ENCODE measurements at regions not wholly inside any gene's neighbourhood (a gene's known extent, or its start where the extent isn't known, plus 50 kb on each side); places are given as distances from the start of the nearest gene placed in this dataset.

- no peak for DNase-seq
- no peaks in the 10 kb centered on the region for H3K9me3 ChIP-seq
- intact Hi-C loops (cut with DNase I): no loop called here
- WGBS, 2 donors: 90 to 94% methylated on average over 1 of the region's 1 CpG
- H3K36me3 ChIP-seq: no peaks in the 10 kb centered on the region
- no peak overlapping the region for H3K27ac ChIP-seq
- H3K27me3 ChIP-seq: no peaks in the 10 kb centered on the region
- H3K4me1 ChIP-seq: no peaks in the 10 kb centered on the region
- H3K4me3 ChIP-seq (replicated peaks in 1 of 3): no peak overlapping the region
- TF ChIP-seq, protein P1, sequence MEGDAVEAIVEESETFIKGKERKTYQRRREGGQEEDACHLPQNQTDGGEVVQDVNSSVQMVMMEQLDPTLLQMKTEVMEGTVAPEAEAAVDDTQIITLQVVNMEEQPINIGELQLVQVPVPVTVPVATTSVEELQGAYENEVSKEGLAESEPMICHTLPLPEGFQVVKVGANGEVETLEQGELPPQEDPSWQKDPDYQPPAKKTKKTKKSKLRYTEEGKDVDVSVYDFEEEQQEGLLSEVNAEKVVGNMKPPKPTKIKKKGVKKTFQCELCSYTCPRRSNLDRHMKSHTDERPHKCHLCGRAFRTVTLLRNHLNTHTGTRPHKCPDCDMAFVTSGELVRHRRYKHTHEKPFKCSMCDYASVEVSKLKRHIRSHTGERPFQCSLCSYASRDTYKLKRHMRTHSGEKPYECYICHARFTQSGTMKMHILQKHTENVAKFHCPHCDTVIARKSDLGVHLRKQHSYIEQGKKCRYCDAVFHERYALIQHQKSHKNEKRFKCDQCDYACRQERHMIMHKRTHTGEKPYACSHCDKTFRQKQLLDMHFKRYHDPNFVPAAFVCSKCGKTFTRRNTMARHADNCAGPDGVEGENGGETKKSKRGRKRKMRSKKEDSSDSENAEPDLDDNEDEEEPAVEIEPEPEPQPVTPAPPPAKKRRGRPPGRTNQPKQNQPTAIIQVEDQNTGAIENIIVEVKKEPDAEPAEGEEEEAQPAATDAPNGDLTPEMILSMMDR (IDR thresholded peaks at IDR 0.05): no peak
- no peak for TF ChIP-seq POLR2A (IDR thresholded peaks at IDR 0.05)
Measured at GRCh38 chr6:150773969-150774368, 91.5 kb upstream of the MTHFD1L start.

GRCh38 chr6:150775415-150776203, 89.9 kb upstream of the MTHFD1L start:
- Histone ChIP-seq H3K9me3 (no peaks in the 10 kb centered on the region), H3K4me3 (replicated peaks in 1 of 3) (no peak overlapping the region), H3K27ac (peak overlapping the region in 1 of 3 donors; percentile 15), H3K36me3 (no peaks in the 10 kb centered on the region), H3K27me3 (no peaks in the 10 kb centered on the region), H3K4me1 (no peaks in the 10 kb centered on the region)
- peak; percentile 20 to 32 for DNase-seq
- intact Hi-C loops (cut with DNase I): no loop called here
- no peak for TF ChIP-seq POLR2A (IDR thresholded peaks at IDR 0.05)
- TF ChIP-seq, protein P1 (IDR thresholded peaks at IDR 0.05): no peak
- WGBS, 2 donors: 60 to 63% methylated on average over 9 of the region's 9 CpGs

- H3K4me1 ChIP-seq: no peaks in the 10 kb centered on the region
- H3K9me3 ChIP-seq: no peaks in the 10 kb centered on the region
- DNase-seq: no peak
- H3K4me3 ChIP-seq (replicated peaks in 1 of 3): no peak overlapping the region
- no peaks in the 10 kb centered on the region for H3K36me3 ChIP-seq
- no peak overlapping the region for H3K27ac ChIP-seq
- intact Hi-C loops (cut with DNase I): no loop called here
- TF ChIP-seq, protein P1 (IDR thresholded peaks at IDR 0.05): no peak
- no peak for TF ChIP-seq POLR2A (IDR thresholded peaks at IDR 0.05)
- 94% methylated on average over 8 to 9 of the region's 9 CpGs for WGBS, 2 donors
- no peaks in the 10 kb centered on the region for H3K27me3 ChIP-seq
Measured at GRCh38 chr6:150777736-150778135, 87.8 kb upstream of the MTHFD1L start.

DNA sequence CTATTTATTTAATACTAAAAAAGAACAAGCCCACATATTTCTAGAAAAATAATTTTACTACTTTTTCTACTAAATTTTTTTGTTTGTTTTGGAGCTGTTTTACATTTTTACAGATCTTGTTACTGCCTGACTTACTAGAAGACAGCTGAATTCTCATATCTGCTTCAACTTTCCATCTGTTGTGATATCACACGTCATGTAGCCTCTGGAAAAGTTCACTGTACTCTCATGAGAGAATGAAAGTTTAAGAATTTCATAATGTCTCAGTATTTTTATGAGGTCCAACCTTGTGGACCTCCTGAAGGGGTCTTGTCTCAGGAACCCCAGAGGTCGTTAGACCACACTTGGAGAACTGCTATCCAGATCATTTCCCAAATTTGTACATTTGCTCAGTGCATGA, 81.7 kb upstream of the MTHFD1L start:
- H3K36me3 ChIP-seq: no peaks in the 10 kb centered on the region
- no peak overlapping the region for H3K27ac ChIP-seq
- intact Hi-C loops (cut with DNase I): no loop called here
- H3K9me3 ChIP-seq: no peaks in the 10 kb centered on the region
- no peak for TF ChIP-seq POLR2A (IDR thresholded peaks at IDR 0.05)
- TF ChIP-seq, protein P1 (IDR thresholded peaks at IDR 0.05): no peak
- no peak overlapping the region for H3K4me3 ChIP-seq (replicated peaks in 1 of 3)
- H3K27me3 ChIP-seq: no peaks in the 10 kb centered on the region
- H3K4me1 ChIP-seq: no peaks in the 10 kb centered on the region
- 85 to 94% methylated on average over 2 of the region's 2 CpGs for WGBS, 2 donors
- DNase-seq: no peak

- Histone ChIP-seq H3K4me1 (no peaks in the 10 kb centered on the region), H3K27me3 (no peaks in the 10 kb centered on the region), H3K27ac (no peak overlapping the region), H3K36me3 (no peaks in the 10 kb centered on the region), H3K4me3 (replicated peaks in 1 of 3) (no peak overlapping the region), H3K9me3 (no peaks in the 10 kb centered on the region)
- intact Hi-C loops (cut with DNase I): no loop called here
- no peak for TF ChIP-seq POLR2A (IDR thresholded peaks at IDR 0.05)
- TF ChIP-seq, protein P1 (IDR thresholded peaks at IDR 0.05): no peak
- no peak for DNase-seq
- 85 to 88% methylated on average over 7 of the region's 7 CpGs for WGBS, 2 donors
Measured at GRCh38 chr6:150787429-150787828, 78.1 kb upstream of the MTHFD1L start.
